Caco-2 (cell line): ENCODE measurements at regions not wholly inside any gene's neighbourhood (a gene's known extent, or its start where the extent isn't known, plus 50 kb on each side); places are given as distances from the start of the nearest gene placed in this dataset.

Source experiments
- BruUV-seq: library from RNA; stranded (reverse); fragments of 400-500 nt; replicated peaks from 2 replicates; lab custom pipeline; 2021; lab: Mats Ljungman, UMichigan
- CTCF ChIA-PET: fragments of 300-600 bp; sonication (Branson Sonifier 250); formaldehyde crosslinking; loops from one replicate; lab custom pipeline; 2022; ENCODE audit warnings: antibody characterized with exemption; lab: Charles Lee
- POLR2A ChIA-PET: fragments of 300-600 bp; sonication (Branson Sonifier 250); formaldehyde crosslinking; loops from one replicate; lab custom pipeline; 2022; ENCODE audit warnings: antibody characterized with exemption; lab: Charles Lee
- DNase-seq, 2 experiments: peaks; one replicate each; pipeline versions ENCODE4 v3.0.0 to v3.0.0-alpha.2; 2020 to 2022
- H3K27me3 ChIP-seq: replicated peaks from 2 replicates; pipeline ENCODE4 v1.6.0; 2011; ENCODE audit warnings: low read length; ENCODE audit not compliant: control insufficient read depth, insufficient read depth
- H3K36me3 ChIP-seq: 2 replicates; pipeline ENCODE4 v1.5.1; 2011; ENCODE audit warnings: low read length; ENCODE audit not compliant: control insufficient read depth, insufficient read depth
- H3K4me1 ChIP-seq: fragments of 250-450 bp; sonication (Bioruptor Pico); 2 replicates; pipeline ENCODE4 v1.5.1; 2020; ENCODE audit warnings: mild to moderate bottlenecking
- H3K4me3 ChIP-seq: 2 replicates; pipeline ENCODE4 v1.5.1; 2011; ENCODE audit warnings: low read depth, mild to moderate bottlenecking, control low read depth, low read length
- H3K9me3 ChIP-seq: fragments of 250-450 bp; sonication (Bioruptor Pico); 2 replicates; pipeline ENCODE4 v1.5.1; 2020; ENCODE audit warnings: mild to moderate bottlenecking, moderate library complexity
- H3K27ac Mint-ChIP-seq: one replicate; pipeline ENCODE4 v1.8.0; 2022; ENCODE audit warnings: mixed read lengths; ENCODE audit not compliant: unreplicated experiment
- H3K27me3 Mint-ChIP-seq: one replicate; pipeline ENCODE4 v1.8.0; 2022; ENCODE audit warnings: mixed read lengths; ENCODE audit not compliant: insufficient read depth, unreplicated experiment
- H3K36me3 Mint-ChIP-seq: one replicate; pipeline ENCODE4 v1.8.0; 2022; ENCODE audit warnings: mild to moderate bottlenecking, mixed read lengths; ENCODE audit not compliant: insufficient read depth, unreplicated experiment
- H3K4me1 Mint-ChIP-seq: one replicate; pipeline ENCODE4 v1.8.0; 2022; ENCODE audit warnings: low read depth, mixed read lengths; ENCODE audit not compliant: unreplicated experiment
- H3K4me3 Mint-ChIP-seq: one replicate; pipeline ENCODE4 v1.8.0; 2022; ENCODE audit warnings: mild to moderate bottlenecking, moderate library complexity, mixed read lengths; ENCODE audit not compliant: unreplicated experiment
- H3K9me3 Mint-ChIP-seq: one replicate; pipeline ENCODE4 v1.8.0; 2022; ENCODE audit warnings: mixed read lengths; ENCODE audit not compliant: unreplicated experiment
- intact Hi-C: fragments of 100-400 bp; cut with micrococcal nuclease; formaldehyde crosslinking; loops from one replicate; pipeline ENCODE4 v1.10.0; 2022; ENCODE audit not compliant: unreplicated experiment
- TF ChIP-seq, protein P1 (sequence below), 2 experiments: fragments of 200-600 bp in 1 of 2; IDR thresholded peaks; 1 replicate in 1 of 2; 2 replicates in 1 of 2; pipeline versions ENCODE4 v1.5.1 to v1.8.0; 2011 to 2022; ENCODE audit warnings: antibody characterized with exemption in 1 of 2, control low read depth in 1 of 2, inconsistent platforms in 1 of 2, low read depth in 1 of 2, low read length in 1 of 2, mild to moderate bottlenecking in 1 of 2, moderate library complexity in 1 of 2; ENCODE audit not compliant: insufficient read depth in 1 of 2, severe bottlenecking in 1 of 2, unreplicated experiment in 1 of 2

- Histone ChIP-seq H3K4me1 (no peaks in the 10 kb centered on the region), H3K27me3 (no peaks in the 10 kb centered on the region), H3K4me3 (no peak overlapping the region), H3K9me3 (no peaks in the 10 kb centered on the region), H3K36me3 (no peaks in the 10 kb centered on the region)
- DNase-seq: no peak
- BruUV-seq: no TSS peak
- intact Hi-C loops: no loop called here
- H3K9me3 Mint-ChIP-seq: no peaks in the 10 kb centered on the region
- H3K36me3 Mint-ChIP-seq: no peaks in the 10 kb centered on the region
- TF ChIP-seq, protein P1, sequence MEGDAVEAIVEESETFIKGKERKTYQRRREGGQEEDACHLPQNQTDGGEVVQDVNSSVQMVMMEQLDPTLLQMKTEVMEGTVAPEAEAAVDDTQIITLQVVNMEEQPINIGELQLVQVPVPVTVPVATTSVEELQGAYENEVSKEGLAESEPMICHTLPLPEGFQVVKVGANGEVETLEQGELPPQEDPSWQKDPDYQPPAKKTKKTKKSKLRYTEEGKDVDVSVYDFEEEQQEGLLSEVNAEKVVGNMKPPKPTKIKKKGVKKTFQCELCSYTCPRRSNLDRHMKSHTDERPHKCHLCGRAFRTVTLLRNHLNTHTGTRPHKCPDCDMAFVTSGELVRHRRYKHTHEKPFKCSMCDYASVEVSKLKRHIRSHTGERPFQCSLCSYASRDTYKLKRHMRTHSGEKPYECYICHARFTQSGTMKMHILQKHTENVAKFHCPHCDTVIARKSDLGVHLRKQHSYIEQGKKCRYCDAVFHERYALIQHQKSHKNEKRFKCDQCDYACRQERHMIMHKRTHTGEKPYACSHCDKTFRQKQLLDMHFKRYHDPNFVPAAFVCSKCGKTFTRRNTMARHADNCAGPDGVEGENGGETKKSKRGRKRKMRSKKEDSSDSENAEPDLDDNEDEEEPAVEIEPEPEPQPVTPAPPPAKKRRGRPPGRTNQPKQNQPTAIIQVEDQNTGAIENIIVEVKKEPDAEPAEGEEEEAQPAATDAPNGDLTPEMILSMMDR (IDR thresholded peaks at IDR 0.05; ENCODE audit: insufficient read depth in 1 of 2, low read depth in 1 of 2, low read length in 1 of 2, severe bottlenecking in 1 of 2, unreplicated experiment in 1 of 2): no peak
- ChIA-PET POLR2A (no interaction called here), CTCF (no interaction called here)
- no peaks in the 10 kb centered on the region for H3K4me1 Mint-ChIP-seq
- H3K4me3 Mint-ChIP-seq: no peak overlapping the region
- no peak overlapping the region for H3K27ac Mint-ChIP-seq
- H3K27me3 Mint-ChIP-seq: peaks cover 11% of the 10 kb centered on the region
Measured at GRCh38 chr2:59223742-59224141, 982.6 kb upstream of the FANCL start.

GRCh38 chr2:59217360-59217759 lies 976.2 kb upstream of the FANCL start:
- no peak overlapping the region for H3K27ac Mint-ChIP-seq
- POLR2A ChIA-PET: no interaction called here
- H3K36me3 ChIP-seq: no peaks in the 10 kb centered on the region

GRCh38 chr2:59206361-59206760 lies 965.2 kb upstream of the FANCL start:
- Histone ChIP-seq H3K27me3 (no peaks in the 10 kb centered on the region), H3K4me3 (no peak overlapping the region), H3K4me1 (no peaks in the 10 kb centered on the region), H3K9me3 (no peaks in the 10 kb centered on the region), H3K36me3 (no peaks in the 10 kb centered on the region)
- intact Hi-C loops: no loop called here
- Mint-ChIP-seq H3K27ac (no peak overlapping the region), H3K36me3 (no peaks in the 10 kb centered on the region), H3K4me1 (no peaks in the 10 kb centered on the region), H3K9me3 (no peaks in the 10 kb centered on the region), H3K27me3 (no peaks in the 10 kb centered on the region), H3K4me3 (no peak overlapping the region)
- DNase-seq: no peak
- POLR2A ChIA-PET: no interaction called here
- TF ChIP-seq, protein P1 (IDR thresholded peaks at IDR 0.05; ENCODE audit: insufficient read depth in 1 of 2, low read depth in 1 of 2, low read length in 1 of 2, severe bottlenecking in 1 of 2, unreplicated experiment in 1 of 2): no peak
- no TSS peak for BruUV-seq
- CTCF ChIA-PET: no interaction called here

More at GRCh38 chr2:59217360-59217759, 976.2 kb upstream of the FANCL start:
- TF ChIP-seq, protein P1 (IDR thresholded peaks at IDR 0.05; ENCODE audit: insufficient read depth in 1 of 2, low read depth in 1 of 2, low read length in 1 of 2, severe bottlenecking in 1 of 2, unreplicated experiment in 1 of 2): no peak
- intact Hi-C loops: no loop called here
- Mint-ChIP-seq H3K4me1 (no peaks in the 10 kb centered on the region), H3K36me3 (no peaks in the 10 kb centered on the region), H3K9me3 (no peaks in the 10 kb centered on the region), H3K4me3 (no peak overlapping the region), H3K27me3 (peaks cover 5% of the 10 kb centered on the region)
- Histone ChIP-seq H3K27me3 (no peaks in the 10 kb centered on the region), H3K9me3 (no peaks in the 10 kb centered on the region), H3K4me1 (no peaks in the 10 kb centered on the region), H3K4me3 (no peak overlapping the region)
- CTCF ChIA-PET: no interaction called here
- BruUV-seq: no TSS peak
- DNase-seq: no peak
